ENCODE measurements at regions not wholly inside any gene's neighbourhood (a gene's known extent, or its start where the extent isn't known, plus 50 kb on each side); places are given as distances from the start of the nearest gene placed in this dataset.
A peak's percentile ranks its signal among the peaks of the same experiment; 100 is the strongest.

DNA sequence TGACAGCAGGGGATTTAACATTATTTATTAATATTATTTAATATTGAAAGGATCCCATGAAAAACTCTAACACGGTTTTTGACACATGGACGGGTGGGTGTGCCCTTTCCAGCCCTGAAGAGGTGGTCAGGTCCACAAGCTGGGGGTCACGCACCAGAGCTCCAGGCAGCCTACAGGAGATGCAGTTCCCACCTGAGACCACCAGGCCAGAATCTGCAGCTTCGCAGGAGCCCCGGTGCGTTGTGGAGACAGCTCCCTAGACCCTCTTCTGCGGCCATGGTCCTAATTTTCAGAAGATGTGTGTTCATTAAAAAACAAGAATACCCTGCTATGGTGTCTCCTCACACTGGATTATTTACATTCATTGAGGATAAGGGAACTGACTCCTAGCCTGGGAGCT, 331.1 kb downstream of the C16orf95 start:
- DNase-seq = no peak

DNA sequence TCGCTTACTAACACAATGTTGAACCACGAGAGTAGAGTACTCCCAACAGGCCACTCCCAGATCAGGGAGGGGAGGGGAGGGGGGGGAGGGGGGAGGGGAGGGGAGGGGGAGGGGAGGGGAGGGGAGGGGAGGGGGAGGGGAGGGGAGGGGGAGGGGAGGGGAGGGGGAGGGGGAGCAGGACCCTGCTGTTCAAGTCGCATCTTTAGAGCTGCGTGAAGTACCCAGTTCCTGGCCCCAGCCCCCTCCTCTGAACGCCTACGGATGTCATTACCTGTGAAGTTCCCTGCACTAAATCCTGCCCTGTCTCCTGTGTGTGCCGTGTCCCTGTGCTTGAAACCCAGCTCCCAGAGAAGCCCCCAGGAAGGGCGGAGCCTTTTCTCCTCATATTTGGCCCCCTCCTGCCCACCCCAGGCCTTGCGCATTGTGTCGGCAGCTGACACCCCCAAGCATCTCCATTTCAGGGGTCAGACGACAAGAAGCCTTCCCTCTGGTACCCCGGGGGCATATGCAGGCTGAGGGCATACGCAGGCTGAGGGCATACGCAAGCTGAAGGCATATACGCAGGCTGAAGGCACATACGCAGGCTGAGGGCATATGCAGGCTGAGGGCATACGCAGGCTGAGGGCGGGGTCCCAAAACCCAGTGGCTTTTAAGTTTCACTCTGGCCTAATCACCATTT, 330.2 kb downstream of the C16orf95 start:
- DNase-seq = no peak

- DNase-seq = no peak
Measured at GRCh38 chr16:86987746-86988670, 329.2 kb downstream of the C16orf95 start.

DNA sequence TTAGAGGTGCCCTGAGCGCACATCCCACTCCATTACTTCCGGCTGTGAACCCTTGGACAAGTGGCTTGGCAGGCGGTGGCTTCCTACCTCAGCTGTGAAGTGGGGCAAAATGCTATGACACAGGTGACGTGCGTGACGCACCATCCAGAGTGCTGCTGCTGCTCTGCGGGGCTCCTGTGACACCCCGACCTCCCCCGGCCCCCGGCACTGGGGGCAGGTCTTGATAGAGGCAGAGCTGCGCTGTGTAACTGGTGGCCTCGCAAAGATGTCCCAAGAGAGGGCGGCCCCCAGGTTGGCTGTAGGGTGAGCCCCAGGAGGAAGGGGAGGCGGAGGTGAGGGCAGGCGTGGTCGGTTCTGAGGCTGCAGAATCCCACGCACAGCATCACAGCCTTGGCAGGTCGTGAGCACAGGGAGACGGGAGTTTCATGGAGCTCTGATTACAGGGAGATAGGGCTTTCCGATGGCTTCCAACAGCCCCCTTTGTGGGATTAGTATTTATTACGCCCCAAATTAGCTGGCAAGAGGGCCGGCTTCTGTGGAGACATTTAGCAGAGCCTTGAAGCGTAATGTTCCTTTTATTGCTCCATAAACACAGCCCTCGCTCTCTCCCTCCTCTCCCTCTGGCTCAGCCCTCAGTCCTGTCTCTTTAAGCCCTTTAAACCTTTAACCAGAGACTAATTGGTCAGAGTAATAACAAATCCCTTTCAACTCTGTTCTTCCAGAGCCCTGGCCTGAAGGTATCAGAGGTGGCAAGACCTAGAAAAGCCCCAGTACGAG, 328.1 kb downstream of the C16orf95 start:
- DNase-seq = no peak

DNA sequence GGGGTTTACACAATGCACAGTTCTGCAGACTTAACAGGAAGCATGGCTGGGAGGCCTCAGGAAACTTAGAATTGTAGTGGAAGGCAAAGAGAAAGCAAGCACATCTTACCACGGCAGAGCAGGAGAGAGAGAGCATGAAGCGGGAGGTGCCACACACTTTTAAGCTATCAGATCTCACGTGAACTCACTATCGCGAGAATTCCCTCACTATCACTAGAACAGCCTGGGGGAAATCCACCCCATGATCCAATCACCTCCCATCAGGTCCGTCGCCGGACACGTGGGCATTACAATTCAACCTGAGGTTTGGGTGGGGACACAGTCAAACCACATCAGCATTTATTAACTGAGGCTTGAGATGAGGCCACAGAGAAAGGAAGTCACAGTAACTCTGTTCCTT, 326.7 kb downstream of the C16orf95 start:
- DNase-seq = no peak

- DNase-seq = no peak
Measured at GRCh38 chr16:86991679-86992078, 325.5 kb downstream of the C16orf95 start.

GRCh38 chr16:86992587-86992986, 324.6 kb downstream of the C16orf95 start:
- DNase-seq = no peak

DNA sequence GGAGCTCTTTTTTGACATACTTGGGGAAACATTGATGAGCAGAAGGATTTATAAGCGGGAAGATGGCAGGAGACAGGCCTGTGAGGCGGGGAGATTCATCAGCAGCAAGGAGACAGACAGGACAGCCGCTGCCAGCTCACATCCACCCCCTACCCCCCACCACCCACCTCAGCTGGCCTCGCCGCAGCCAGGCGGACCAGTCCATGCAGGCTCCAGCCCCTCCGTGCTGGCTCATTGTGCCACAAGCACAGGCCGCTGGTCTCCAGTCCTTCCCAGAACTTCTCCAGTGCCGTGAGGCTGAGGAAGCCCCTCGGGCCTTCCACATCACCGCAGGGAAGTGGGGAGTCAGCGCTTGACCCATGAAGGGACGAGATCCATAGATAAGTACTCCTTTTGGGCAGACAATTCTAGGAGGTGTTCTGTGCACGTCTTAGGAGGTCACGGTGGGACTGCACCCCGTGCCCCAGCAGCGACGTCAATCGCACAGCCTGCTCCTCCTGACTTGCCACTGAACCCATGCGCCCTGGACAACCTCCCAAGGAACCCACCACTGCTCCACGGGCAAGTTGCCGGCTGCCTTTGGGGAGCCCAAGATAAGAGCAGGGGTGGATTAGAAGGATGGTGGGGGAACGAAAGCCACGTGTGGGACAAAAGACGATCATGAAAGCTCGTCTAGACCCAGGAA, 323.6 kb downstream of the C16orf95 start:
- no peak for DNase-seq

DNA sequence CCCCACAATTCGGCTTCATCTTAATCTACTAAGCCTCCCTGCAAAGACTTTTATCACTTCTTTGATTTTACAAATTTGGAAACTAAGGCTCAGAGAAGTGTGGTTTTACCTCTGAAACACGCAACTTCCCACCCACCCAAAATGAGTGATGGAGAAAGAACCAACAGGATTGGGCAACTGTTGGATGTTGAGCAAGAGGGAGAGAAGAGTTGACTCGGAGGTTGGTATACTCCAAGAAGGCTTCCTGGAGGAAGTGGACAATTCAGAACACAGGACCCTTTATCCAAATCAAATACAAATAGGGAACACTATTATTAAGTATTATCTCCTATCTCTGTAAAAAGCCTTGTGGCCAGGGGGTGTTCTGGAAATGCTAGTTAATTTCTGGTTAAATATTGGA, 323.0 kb downstream of the C16orf95 start:
- no peak for DNase-seq

- no peak for DNase-seq
Measured at GRCh38 chr16:86994651-86995171, 322.5 kb downstream of the C16orf95 start.

DNA sequence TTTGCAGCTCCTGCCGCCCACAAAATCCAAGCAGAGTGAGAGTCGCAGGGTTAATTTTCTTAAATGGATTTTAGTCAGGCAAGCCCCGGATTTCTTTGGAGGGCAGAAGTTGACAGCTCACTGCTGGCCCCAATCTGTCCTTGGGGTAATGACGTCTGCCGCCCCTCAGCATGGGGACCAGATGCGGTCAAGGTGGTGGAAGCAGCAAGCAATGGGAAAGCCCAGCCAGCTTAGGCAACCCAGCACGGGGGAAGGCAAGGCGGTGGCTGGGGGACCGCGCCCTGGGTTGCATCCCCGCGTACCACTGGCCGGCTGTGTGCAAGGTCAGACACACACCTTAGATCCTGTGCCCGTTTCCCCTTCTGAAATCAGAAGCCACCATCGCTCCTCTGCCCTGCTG, 321.7 kb downstream of the C16orf95 start:
- DNase-seq = no peak

DNA sequence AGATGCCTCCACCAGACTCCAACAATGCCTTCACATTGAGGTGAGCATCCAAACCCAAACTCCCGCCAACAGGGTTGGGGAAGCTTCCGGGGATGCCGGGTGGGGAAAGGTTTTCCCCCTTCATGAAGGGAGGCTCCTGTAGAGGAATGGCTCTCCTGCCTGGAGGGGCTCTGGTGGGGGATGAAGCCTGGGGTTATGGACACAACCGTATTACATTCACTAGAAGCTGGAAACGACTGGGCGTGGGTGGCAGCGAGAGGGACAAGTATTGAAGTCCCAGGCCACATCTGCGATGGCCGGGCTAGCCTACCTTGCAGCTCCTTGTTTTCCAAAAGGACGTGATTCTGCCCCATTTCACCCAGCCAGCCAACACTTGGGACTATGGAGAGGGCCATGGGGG, 321.1 kb downstream of the C16orf95 start:
- no peak for DNase-seq

GRCh38 chr16:86997058-86997457, 320.1 kb downstream of the C16orf95 start:
- no peak for DNase-seq

DNA sequence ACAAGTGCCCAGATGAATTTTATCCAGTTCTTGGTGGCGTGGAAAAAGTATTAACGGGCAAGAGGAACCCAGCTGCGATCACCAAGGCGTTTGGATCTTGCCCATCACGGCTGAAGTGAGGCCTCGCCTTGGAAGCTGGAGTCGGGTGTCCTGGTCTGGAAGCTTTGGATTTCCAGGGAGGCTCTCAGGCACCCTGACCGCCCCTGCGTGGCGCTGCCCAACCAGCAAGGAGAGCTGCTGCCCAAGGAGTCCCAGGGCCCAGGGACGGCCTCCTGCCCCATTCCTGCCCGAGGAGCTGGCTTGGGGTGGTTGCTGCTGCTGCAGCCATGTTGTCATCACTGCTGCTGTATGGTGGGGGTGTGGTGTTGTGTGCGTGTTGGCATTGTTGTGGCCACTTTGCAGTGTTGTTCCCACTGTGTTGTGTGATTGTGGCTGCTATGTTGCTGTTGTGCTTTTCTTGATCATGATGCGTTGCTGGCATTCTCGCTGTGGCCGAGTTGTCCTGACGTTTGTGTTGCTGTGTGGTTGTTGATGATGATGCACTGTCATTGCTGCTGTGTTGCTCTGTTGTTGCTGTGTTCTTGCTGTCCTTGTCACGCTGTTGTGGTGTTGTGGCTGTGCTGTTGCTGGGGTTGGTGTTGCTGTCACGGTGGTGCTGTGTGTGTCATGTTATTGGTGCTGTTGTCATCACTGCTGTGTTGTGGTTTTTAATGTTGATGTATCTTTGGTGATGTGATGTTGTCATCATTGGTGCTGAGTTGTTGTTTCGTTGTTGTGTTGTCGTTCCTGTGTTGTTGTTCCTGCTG, 318.8 kb downstream of the C16orf95 start:
- no peak for DNase-seq

- DNase-seq = no peak
Measured at GRCh38 chr16:87000001-87000400, 317.2 kb downstream of the C16orf95 start.

DNA sequence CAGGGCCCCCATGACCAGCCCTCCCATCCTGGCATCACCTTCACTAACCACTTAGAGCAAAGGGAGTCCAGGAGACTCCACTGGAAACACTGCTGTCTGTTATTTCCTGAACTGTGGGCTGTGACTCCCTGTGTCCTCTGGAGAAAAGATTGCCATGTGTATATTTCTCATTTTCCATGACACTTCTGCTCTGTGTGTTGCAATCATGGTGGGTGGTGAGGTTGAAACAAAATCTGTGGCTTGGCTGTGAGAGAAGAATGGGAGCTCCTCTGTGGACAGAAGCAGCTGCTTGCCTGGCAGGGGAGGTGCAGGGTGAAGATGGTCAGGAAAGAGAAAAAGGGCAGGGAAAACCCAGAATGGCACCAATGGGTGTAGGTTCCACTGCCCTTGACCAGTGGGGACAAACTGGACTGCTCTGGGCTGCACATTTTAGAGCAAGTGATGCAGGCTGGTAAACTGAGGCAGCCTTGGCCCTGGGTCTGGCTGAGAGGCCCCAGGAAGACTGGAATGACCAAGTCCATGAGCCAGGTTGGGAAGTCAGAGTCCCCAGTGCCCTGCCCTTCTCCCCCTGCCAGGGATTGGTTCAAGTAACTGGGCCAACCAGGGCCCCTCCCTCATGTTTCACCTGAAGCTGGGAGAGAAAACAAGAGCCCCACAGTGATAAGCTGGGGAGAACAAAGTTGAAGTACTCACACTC, 314.3 kb downstream of the C16orf95 start:
- DNase-seq = peak; percentile 65

GRCh38 chr16:87003414-87003755, 313.8 kb downstream of the C16orf95 start:
- DNase-seq = no peak

DNA sequence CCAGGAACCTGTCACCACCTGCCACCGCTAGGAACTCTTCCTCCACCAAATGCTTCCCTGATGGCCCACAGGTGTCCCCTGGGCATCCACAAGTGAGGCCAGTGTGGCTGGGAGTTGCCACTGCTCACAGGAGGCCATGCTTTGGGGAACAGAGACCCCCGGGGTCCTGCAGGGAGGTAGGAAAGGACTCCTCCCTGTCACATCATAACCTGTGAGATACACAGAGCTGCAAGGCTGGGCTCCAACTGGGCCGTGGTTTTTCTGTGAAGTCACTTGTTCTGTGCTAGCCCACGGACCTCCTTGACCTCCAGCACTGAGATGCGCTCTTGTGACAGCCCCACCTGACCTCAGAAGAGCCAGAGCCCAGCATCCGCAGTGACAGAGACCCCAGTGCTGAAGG, 311.2 kb downstream of the C16orf95 start:
- no peak for DNase-seq

DNA sequence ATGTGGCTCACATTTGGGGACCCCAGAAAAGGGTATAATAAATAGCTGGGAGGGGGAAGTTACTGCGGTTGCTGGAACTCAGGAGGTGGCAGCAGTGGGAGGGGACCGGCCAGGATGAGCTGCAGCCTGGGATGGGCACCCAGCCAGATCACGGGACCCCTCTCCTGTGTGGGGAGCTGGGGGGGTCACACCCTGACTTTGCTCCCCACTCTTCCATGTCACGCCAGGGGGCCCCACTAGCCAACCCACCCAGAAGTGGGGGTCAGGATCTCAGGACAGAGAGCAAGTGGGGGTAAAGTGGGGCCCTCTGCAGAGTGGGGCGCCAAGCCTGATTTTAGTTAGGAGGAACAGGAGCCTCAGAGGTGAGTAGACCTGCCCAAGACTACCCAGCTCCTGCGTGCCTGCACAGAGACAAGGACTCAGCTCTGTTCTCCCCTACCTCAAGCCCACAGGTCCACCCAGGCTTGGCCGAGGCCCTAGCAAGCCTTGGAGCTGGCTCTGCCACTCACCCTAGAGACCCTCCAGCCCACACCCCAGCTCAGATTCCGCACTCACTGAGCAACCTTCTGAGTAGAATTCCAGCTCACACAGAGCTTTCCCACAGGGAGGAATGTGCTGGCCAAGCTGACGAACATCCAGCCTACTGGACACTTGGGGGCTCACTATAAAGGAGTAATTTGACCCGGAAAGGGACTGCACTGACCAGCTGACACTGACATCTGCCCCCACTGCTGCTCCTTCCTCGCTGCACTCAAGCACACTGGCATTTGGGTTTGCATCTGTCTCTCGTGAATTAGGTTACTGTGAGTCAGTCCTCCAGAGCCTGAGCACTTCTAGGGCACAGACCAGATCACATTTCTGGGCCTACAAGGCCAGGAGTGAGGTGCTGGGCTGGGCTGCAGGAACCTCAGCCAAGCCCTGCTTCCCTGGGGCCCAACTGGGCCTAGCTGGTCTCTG, 310.1 kb downstream of the C16orf95 start:
- no peak for DNase-seq

DNA sequence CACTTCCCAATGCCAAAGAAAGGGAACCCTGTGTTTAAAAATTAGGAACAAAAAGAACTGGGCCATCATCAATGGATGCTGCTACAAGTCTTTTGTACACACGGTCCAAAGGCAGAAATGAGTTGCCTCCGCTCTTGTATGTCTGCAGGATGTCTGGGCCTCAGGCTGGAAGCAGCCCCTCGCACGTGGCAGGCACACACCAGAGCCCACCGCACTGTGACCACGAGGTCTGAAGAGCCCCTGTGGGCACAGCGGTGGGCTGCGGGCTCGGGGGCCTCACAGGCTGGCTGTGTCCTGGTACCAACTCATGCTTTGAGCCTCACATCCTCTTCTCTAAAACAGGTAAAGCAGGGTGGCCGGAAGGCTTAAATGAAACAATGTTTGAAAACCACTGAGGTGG, 309.3 kb downstream of the C16orf95 start:
- DNase-seq = no peak
